NB4 (cell line): ENCODE measurements at regions not wholly inside any gene's neighbourhood (a gene's known extent, or its start where the extent isn't known, plus 50 kb on each side); places are given as distances from the start of the nearest gene placed in this dataset.

ENCODE experiments used
- DNase-seq: peaks from one replicate; pipeline ENCODE4 v3.0.0; 2010; ENCODE audit warnings: low read depth
- H3K4me3 ChIP-seq: one replicate; pipeline ENCODE4 v1.5.1; 2011; ENCODE audit warnings: mild to moderate bottlenecking, low read depth, low read length, moderate library complexity
- MAX ChIP-seq: IDR thresholded peaks from 2 replicates; pipeline ENCODE4 v1.6.1; 2011; ENCODE audit warnings: low read depth, low read length
- MYC ChIP-seq: IDR thresholded peaks from 2 replicates; pipeline ENCODE4 v1.6.1; 2011; ENCODE audit warnings: low read depth, low read length
- POLR2A ChIP-seq: IDR thresholded peaks from 2 replicates; pipeline ENCODE4 v1.6.1; 2011; ENCODE audit warnings: mild to moderate bottlenecking; ENCODE audit not compliant: insufficient read length; ENCODE audit errors: extremely low read depth
- TF ChIP-seq, protein P1 (sequence below): IDR thresholded peaks from one replicate; pipeline ENCODE4 v1.5.1; 2012; ENCODE audit warnings: low read depth, low read length

DNA sequence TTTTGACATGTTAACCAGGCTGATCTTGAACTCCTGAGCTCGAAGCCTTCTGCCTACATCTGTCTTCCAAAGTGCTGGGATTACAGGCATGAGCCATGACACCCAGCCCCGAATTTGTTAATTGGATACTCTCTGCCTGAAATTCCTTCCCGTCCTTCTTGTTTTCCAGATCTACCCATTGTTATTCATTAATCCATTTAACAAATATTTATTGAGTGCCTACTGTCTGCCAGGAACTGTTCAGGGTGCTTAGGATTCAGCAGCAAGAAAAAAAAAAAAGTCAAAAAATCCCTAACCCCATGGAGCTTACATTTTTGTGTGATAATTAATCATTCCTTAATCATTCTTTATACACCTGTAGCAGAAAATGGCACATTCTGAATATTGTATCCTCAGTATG lies 206.8 kb upstream of the FOXD3 start:
- no peak overlapping the region for H3K4me3 ChIP-seq
- TF ChIP-seq MAX, result no peak
- no peak for DNase-seq

DNA sequence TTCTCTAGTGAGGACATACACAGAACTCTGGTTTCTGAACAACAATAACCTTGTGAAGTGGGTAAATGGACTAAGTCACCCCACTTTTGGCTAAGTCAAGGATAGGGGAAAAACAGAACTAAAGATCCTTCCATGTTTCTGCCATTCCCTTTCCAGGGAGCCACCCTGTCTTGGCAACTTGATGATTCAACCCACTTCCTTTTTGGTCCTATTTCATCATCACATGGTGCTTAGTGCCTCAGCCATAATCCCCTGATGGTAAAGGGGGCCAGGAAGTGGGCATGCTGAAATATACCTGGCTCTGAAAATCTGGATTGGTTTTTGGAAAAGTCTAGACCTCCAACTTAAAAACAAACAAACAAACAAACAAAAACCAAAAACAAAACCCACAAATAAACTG lies 206.4 kb upstream of the FOXD3 start:
- DNase-seq, result peak; percentile 18
- H3K4me3 ChIP-seq, result no peak overlapping the region

GRCh38 chr1:63119575-63120155 lies 202.7 kb upstream of the FOXD3 start:
- DNase-seq, result no peak
- TF ChIP-seq MAX (no peak), POLR2A (no peak), MYC (no peak)
- TF ChIP-seq, protein P1, sequence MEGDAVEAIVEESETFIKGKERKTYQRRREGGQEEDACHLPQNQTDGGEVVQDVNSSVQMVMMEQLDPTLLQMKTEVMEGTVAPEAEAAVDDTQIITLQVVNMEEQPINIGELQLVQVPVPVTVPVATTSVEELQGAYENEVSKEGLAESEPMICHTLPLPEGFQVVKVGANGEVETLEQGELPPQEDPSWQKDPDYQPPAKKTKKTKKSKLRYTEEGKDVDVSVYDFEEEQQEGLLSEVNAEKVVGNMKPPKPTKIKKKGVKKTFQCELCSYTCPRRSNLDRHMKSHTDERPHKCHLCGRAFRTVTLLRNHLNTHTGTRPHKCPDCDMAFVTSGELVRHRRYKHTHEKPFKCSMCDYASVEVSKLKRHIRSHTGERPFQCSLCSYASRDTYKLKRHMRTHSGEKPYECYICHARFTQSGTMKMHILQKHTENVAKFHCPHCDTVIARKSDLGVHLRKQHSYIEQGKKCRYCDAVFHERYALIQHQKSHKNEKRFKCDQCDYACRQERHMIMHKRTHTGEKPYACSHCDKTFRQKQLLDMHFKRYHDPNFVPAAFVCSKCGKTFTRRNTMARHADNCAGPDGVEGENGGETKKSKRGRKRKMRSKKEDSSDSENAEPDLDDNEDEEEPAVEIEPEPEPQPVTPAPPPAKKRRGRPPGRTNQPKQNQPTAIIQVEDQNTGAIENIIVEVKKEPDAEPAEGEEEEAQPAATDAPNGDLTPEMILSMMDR, result no peak
- H3K4me3 ChIP-seq, result no peak overlapping the region

More for the DNA sequence above, 206.4 kb upstream of the FOXD3 start:
- TF ChIP-seq, protein P1, result no peak
- TF ChIP-seq POLR2A, result no peak
- TF ChIP-seq MYC, result no peak
- TF ChIP-seq MAX, result no peak

GRCh38 chr1:63122079-63122478 lies 200.3 kb upstream of the FOXD3 start:
- TF ChIP-seq POLR2A, result no peak
- TF ChIP-seq, protein P1, result no peak
- TF ChIP-seq MAX, result no peak
- no peak for TF ChIP-seq MYC
- DNase-seq, result no peak
- H3K4me3 ChIP-seq, result no peak overlapping the region

GRCh38 chr1:63124666-63125191 lies 197.6 kb upstream of the FOXD3 start:
- TF ChIP-seq, protein P1, result no peak
- TF ChIP-seq MAX (no peak), MYC (no peak), POLR2A (no peak)
- peak; percentile 13 for DNase-seq
- H3K4me3 ChIP-seq, result no peak overlapping the region

- no peak overlapping the region for H3K4me3 ChIP-seq
- TF ChIP-seq MYC, result no peak
- no peak for TF ChIP-seq POLR2A
- DNase-seq, result no peak
Observed at GRCh38 chr1:63126104-63126503, 196.3 kb upstream of the FOXD3 start.

DNA sequence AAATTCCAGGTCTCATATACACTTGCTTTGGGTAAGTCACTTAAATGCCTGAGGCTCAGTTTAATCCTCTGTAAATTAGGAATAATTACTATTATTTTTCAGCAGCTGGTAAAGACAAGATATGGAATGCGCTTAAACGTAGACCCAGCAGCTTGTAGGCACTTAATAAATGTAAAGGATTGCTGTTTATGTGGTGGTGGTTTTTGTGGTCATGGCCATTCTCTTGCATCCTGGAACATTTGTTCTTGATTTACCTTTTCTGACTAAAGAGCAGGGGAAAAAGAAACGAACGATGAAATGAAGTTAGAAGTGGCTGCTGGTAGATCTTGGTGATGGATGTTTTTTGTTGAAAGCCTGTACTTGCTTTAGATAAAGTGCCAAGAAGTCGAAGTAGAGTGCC lies 195.0 kb upstream of the FOXD3 start:
- H3K4me3 ChIP-seq, result no peak overlapping the region
- DNase-seq, result no peak
- no peak for TF ChIP-seq POLR2A
- no peak for TF ChIP-seq MYC
- TF ChIP-seq, protein P1, result no peak
- TF ChIP-seq MAX, result no peak
